Activated CD4-positive, CD25-positive, alpha-beta regulatory T cell treated with anti-CD3 and anti-CD28 coated beads, Interleukin-2, amount 50 U/mL, for 72 hours (primary cell): ENCODE measurements at regions not wholly inside any gene's neighbourhood (a gene's known extent, or its start where the extent isn't known, plus 50 kb on each side); places are given as distances from the start of the nearest gene placed in this dataset.
"Not testable (repeated sequence)": the region's sequence is repeated elsewhere in the genome, so short reads cannot be mapped to it uniquely, and the experiment has no call there.

Source experiments
- DNase-seq: peaks from one replicate; pipeline ENCODE4 v3.0.0; 2021

GRCh38 chr2:13462464-13462863 lies 745.7 kb downstream of the TRIB2 start:
- no peak for DNase-seq

- DNase-seq, result no peak
These were observed 749.3 kb downstream of the TRIB2 start for GRCh38 chr2:13466076-13466475.

- DNase-seq, result no peak
These were observed 757.8 kb downstream of the TRIB2 start for GRCh38 chr2:13474538-13474937.

GRCh38 chr2:13480057-13480456 lies 763.3 kb downstream of the TRIB2 start:
- DNase-seq, result no peak

- DNase-seq, result no peak
These were observed 764.5 kb downstream of the TRIB2 start for GRCh38 chr2:13481201-13481600.

GRCh38 chr2:13485256-13485655 lies 768.5 kb downstream of the TRIB2 start:
- no peak for DNase-seq

GRCh38 chr2:13488965-13489364 lies 772.2 kb downstream of the TRIB2 start:
- DNase-seq, result no peak

GRCh38 chr2:13492262-13492661 lies 775.5 kb downstream of the TRIB2 start:
- no peak for DNase-seq

GRCh38 chr2:13495051-13495450 lies 778.3 kb downstream of the TRIB2 start:
- DNase-seq, result no peak

GRCh38 chr2:13504808-13505207 lies 788.1 kb downstream of the TRIB2 start:
- no peak for DNase-seq

- no peak for DNase-seq
These were observed 791.9 kb downstream of the TRIB2 start for GRCh38 chr2:13508671-13509070.

- no peak for DNase-seq
These were observed 798.5 kb downstream of the TRIB2 start for GRCh38 chr2:13515254-13515653.

GRCh38 chr2:13522096-13522495 lies 805.4 kb downstream of the TRIB2 start:
- no peak for DNase-seq

- no peak for DNase-seq
These were observed 806.4 kb downstream of the TRIB2 start for GRCh38 chr2:13522917-13523821.

- DNase-seq, result no peak
These were observed 807.8 kb downstream of the TRIB2 start for GRCh38 chr2:13524492-13524891.

GRCh38 chr2:13531735-13532410 lies 815.1 kb downstream of the TRIB2 start:
- DNase-seq, result not testable (repeated sequence)

GRCh38 chr2:13532781-13533523 lies 816.2 kb downstream of the TRIB2 start:
- DNase-seq, result not testable (repeated sequence)

- DNase-seq, result no peak
These were observed 816.8 kb downstream of the TRIB2 start for GRCh38 chr2:13533524-13533922.

- no peak for DNase-seq
These were observed 820.2 kb downstream of the TRIB2 start for GRCh38 chr2:13536941-13537340.

- DNase-seq, result no peak
These were observed 821.1 kb downstream of the TRIB2 start for GRCh38 chr2:13537771-13538349.

GRCh38 chr2:13539296-13539695 lies 822.6 kb downstream of the TRIB2 start:
- no peak for DNase-seq

- DNase-seq, result no peak
These were observed 825.3 kb downstream of the TRIB2 start for GRCh38 chr2:13542061-13542460.

- no peak for DNase-seq
These were observed 825.9 kb downstream of the TRIB2 start for GRCh38 chr2:13542642-13543041.
